ENCODE measurements at regions not wholly inside any gene's neighbourhood (a gene's known extent, or its start where the extent isn't known, plus 50 kb on each side); places are given as distances from the start of the nearest gene placed in this dataset.
"Not testable (repeated sequence)": the region's sequence is repeated elsewhere in the genome, so short reads cannot be mapped to it uniquely, and the experiment has no call there.

DNA sequence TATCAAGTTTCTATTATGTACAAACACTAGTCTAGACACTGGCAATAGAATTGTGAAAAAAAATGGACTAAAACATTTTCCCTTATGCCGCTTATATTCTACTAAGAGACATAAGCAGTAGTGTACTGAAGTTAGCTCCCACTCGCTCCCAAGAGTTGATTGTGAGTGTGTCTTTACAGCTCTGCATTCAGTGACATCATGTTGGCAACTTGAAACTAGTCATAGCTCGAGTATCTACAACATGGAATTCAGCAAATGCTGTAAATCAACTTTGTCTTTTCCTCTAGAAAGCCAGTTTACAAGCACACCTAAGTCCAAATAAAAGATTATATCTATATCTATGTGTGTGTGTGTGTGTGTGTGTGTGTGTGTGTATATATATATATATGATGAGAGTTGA is 58.8 kb upstream of the MAGI2 start (continued):
- TF ChIP-seq, protein P1, sequence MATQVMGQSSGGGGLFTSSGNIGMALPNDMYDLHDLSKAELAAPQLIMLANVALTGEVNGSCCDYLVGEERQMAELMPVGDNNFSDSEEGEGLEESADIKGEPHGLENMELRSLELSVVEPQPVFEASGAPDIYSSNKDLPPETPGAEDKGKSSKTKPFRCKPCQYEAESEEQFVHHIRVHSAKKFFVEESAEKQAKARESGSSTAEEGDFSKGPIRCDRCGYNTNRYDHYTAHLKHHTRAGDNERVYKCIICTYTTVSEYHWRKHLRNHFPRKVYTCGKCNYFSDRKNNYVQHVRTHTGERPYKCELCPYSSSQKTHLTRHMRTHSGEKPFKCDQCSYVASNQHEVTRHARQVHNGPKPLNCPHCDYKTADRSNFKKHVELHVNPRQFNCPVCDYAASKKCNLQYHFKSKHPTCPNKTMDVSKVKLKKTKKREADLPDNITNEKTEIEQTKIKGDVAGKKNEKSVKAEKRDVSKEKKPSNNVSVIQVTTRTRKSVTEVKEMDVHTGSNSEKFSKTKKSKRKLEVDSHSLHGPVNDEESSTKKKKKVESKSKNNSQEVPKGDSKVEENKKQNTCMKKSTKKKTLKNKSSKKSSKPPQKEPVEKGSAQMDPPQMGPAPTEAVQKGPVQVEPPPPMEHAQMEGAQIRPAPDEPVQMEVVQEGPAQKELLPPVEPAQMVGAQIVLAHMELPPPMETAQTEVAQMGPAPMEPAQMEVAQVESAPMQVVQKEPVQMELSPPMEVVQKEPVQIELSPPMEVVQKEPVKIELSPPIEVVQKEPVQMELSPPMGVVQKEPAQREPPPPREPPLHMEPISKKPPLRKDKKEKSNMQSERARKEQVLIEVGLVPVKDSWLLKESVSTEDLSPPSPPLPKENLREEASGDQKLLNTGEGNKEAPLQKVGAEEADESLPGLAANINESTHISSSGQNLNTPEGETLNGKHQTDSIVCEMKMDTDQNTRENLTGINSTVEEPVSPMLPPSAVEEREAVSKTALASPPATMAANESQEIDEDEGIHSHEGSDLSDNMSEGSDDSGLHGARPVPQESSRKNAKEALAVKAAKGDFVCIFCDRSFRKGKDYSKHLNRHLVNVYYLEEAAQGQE (IDR thresholded peaks at IDR 0.05; ENCODE audit: low read depth, low read length): no peak
- no peak for TF ChIP-seq YY1 (IDR thresholded peaks at IDR 0.05; ENCODE audit: low read depth, low read length)
- no peak for TF ChIP-seq MXI1 (IDR thresholded peaks at IDR 0.05; ENCODE audit: low read depth, low read length)
- no peak for TF ChIP-seq TCF12 (IDR thresholded peaks at IDR 0.05; ENCODE audit: low read depth, low read length)
- TF ChIP-seq BHLHE40 (IDR thresholded peaks at IDR 0.05; ENCODE audit: borderline replicate concordance in 1 of 2, low read depth in 2 of 2, low read length in 1 of 2): no peak
- TF ChIP-seq RB1 (IDR thresholded peaks at IDR 0.05; ENCODE audit: borderline replicate concordance): no peak
- no peak for TF ChIP-seq IKZF1 (conservative IDR thresholded peaks at IDR 0.05)
- no peak for TF ChIP-seq HCFC1 (IDR thresholded peaks at IDR 0.05; ENCODE audit: low read length)
- no peak for TF ChIP-seq IRF4 (IDR thresholded peaks at IDR 0.05; ENCODE audit: low read depth, low read length)
- TF ChIP-seq, protein P2, sequence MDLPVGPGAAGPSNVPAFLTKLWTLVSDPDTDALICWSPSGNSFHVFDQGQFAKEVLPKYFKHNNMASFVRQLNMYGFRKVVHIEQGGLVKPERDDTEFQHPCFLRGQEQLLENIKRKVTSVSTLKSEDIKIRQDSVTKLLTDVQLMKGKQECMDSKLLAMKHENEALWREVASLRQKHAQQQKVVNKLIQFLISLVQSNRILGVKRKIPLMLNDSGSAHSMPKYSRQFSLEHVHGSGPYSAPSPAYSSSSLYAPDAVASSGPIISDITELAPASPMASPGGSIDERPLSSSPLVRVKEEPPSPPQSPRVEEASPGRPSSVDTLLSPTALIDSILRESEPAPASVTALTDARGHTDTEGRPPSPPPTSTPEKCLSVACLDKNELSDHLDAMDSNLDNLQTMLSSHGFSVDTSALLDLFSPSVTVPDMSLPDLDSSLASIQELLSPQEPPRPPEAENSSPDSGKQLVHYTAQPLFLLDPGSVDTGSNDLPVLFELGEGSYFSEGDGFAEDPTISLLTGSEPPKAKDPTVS (IDR thresholded peaks at IDR 0.05; ENCODE audit: low read depth, low read length): no peak

DNA sequence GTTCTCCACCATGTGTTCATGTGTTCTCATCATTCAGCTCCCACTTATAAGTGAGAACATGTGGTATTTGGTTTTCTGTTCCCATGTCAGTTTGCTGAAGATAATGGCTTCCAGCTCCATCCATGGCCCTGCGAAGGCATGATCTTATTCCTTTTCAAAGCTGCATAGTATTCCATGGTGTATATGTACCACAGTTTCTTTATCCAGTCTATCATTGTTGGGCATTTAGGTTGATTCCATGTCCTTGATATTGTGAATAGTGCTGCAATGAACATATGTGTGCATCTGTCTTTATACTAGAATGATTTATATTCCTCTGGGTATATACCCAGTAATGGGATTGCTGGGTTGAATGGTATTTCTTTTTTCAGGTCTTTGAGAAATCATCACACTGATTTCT is 57.6 kb upstream of the MAGI2 start:
- H3K9me3 ChIP-seq (replicated peaks; ENCODE audit: control insufficient read depth, insufficient read depth, low read length); RAD21 ChIA-PET (ENCODE audit: unreplicated experiment); H3K36me3 ChIP-seq (ENCODE audit: control insufficient read depth in 2 of 2, insufficient read depth in 2 of 2, low read length in 1 of 2); H3K4me1 ChIP-seq (ENCODE audit: control insufficient read depth, insufficient read depth, low read length); H3K4me3 ChIP-seq; H3K4me2 ChIP-seq (ENCODE audit: control insufficient read depth, insufficient read depth); H2AFZ ChIP-seq (ENCODE audit: control insufficient read depth, low read depth, low read length); BruUV-seq (replicated peaks); intact Hi-C loops (cut with micrococcal nuclease; ENCODE audit: unreplicated experiment); CTCF ChIA-PET; H3K27me3 ChIP-seq (replicated peaks in 1 of 2; ENCODE audit: control insufficient read depth in 2 of 2, insufficient read depth in 2 of 2, low read length in 1 of 2); ATAC-seq; H4K20me1 ChIP-seq (ENCODE audit: control insufficient read depth, insufficient read depth); FAIRE-seq; H3K9ac ChIP-seq (ENCODE audit: control insufficient read depth, insufficient read depth, low read length); SMC1A ChIA-PET (ENCODE audit: uncharacterized antibody, unreplicated experiment); H3K27ac ChIP-seq (ENCODE audit: control insufficient read depth, insufficient read depth); POLR2A ChIA-PET; DNase-seq (ENCODE audit: low read depth, low spot score); H3K79me2 ChIP-seq (ENCODE audit: control insufficient read depth, insufficient read depth, low read length); in situ Hi-C loops (cut with MboI): not testable (repeated sequence)
- 0% methylated on average over 1 of the region's 1 CpG for WGBS (ENCODE audit: insufficient coverage, insufficient replicate concordance, low lambda C conversion rate, missing lambda C conversion rate)
